Endothelial cell of umbilical vein (primary cell): ENCODE measurements at regions not wholly inside any gene's neighbourhood (a gene's known extent, or its start where the extent isn't known, plus 50 kb on each side); places are given as distances from the start of the nearest gene placed in this dataset.

ENCODE experiments used
- BruUV-seq: library from RNA; stranded (reverse); fragments of 400-500 nt; replicated peaks from 2 replicates; lab custom pipeline; 2021; lab: Mats Ljungman, UMichigan
- CTCF ChIA-PET: fragments of 300-600, 350-600 bp; sonication (Branson Sonifier 250); formaldehyde crosslinking; loops from one replicate; lab custom pipeline; 2021; ENCODE audit warnings: antibody characterized with exemption, inconsistent platforms; lab: Charles Lee
- POLR2A ChIA-PET: fragments of 300-600, 350-600 bp; sonication (Branson Sonifier 250); formaldehyde crosslinking; loops from one replicate; lab custom pipeline; 2021; ENCODE audit warnings: antibody characterized with exemption, inconsistent platforms; lab: Charles Lee
- DNase-seq: peaks from one replicate; pipeline ENCODE4 v3.0.0-alpha.2; 2011; ENCODE audit warnings: low read depth, low spot score
- FAIRE-seq: peaks from 2 replicates; lab custom pipeline; 2011; peaks lifted over from hg19 to GRCh38; lab: Jason Lieb, UNC
- H2AFZ ChIP-seq: 2 replicates; pipeline ENCODE4 v1.6.0; 2012; ENCODE audit warnings: low read depth, low read length, control low read depth, inconsistent platforms
- H3K27ac ChIP-seq: 2 replicates; pipeline ENCODE4 v1.5.1; 2011; ENCODE audit warnings: low read depth, mild to moderate bottlenecking, control low read depth, low read length, moderate library complexity; ENCODE audit not compliant: insufficient read depth
- H3K27me3 ChIP-seq, 2 experiments: 2 replicates each; pipeline versions ENCODE4 v1.6.0 to v1.6.1; 2011; ENCODE audit warnings: low read length in 2 of 2, mixed read lengths in 1 of 2; ENCODE audit not compliant: control insufficient read depth in 2 of 2, insufficient read depth in 2 of 2
- H3K36me3 ChIP-seq, 2 experiments: 2 replicates in 1 of 2; 3 replicates in 1 of 2; pipeline ENCODE4 v1.5.1; 2011; ENCODE audit warnings: low read length in 2 of 2, mild to moderate bottlenecking in 1 of 2, moderate library complexity in 1 of 2; ENCODE audit not compliant: control insufficient read depth in 2 of 2, insufficient read depth in 2 of 2; ENCODE audit errors: extremely low read depth in 1 of 2
- H3K4me1 ChIP-seq: 3 replicates; pipeline ENCODE4 v1.5.1; 2011; ENCODE audit warnings: mild to moderate bottlenecking, low read length; ENCODE audit not compliant: control insufficient read depth, insufficient read depth; ENCODE audit errors: extremely low read depth
- H3K4me2 ChIP-seq: 2 replicates; pipeline ENCODE4 v1.6.1; 2011; ENCODE audit warnings: low read length, control low read depth, mixed read lengths; ENCODE audit not compliant: insufficient read depth
- H3K4me3 ChIP-seq, 3 experiments: fragments of 200-600 bp in 1 of 3; sonication (generic), shearing (Covaris generic) in 1 of 3; replicated peaks in 1 of 3; 2 replicates each; pipeline ENCODE4 v1.5.1; 2011 to 2016; ENCODE audit warnings: control low read depth in 3 of 3, low read length in 3 of 3, mild to moderate bottlenecking in 2 of 3, inconsistent platforms in 1 of 3, low read depth in 1 of 3, moderate library complexity in 1 of 3; ENCODE audit not compliant: insufficient read depth in 1 of 3
- H3K79me2 ChIP-seq: 2 replicates; pipeline ENCODE4 v1.6.0; 2012; ENCODE audit warnings: low read length, inconsistent platforms; ENCODE audit not compliant: control insufficient read depth, insufficient read depth
- H3K9ac ChIP-seq: replicated peaks from 2 replicates; pipeline ENCODE3; 2011; ENCODE audit warnings: low read length, control low read depth; ENCODE audit not compliant: insufficient read depth; ENCODE audit errors: extremely low read depth
- H3K9me1 ChIP-seq: replicated peaks from 3 replicates; pipeline ENCODE4 v1.6.0; 2011; ENCODE audit warnings: mild to moderate bottlenecking, low read length; ENCODE audit not compliant: control insufficient read depth, insufficient read depth; ENCODE audit errors: extremely low read depth
- H3K9me3 ChIP-seq: replicated peaks from 2 replicates; pipeline ENCODE4 v1.5.1; 2012; ENCODE audit warnings: low read length, inconsistent platforms; ENCODE audit not compliant: control insufficient read depth, insufficient read depth
- H4K20me1 ChIP-seq: replicated peaks from 2 replicates; pipeline ENCODE3; 2011; ENCODE audit warnings: mild to moderate bottlenecking, low read length; ENCODE audit not compliant: control insufficient read depth, insufficient read depth; ENCODE audit errors: extremely low read depth
- CTCF ChIP-seq, 2 donors: IDR thresholded peaks; 1 replicate in 1 of 2; 2 replicates in 1 of 2; pipeline ENCODE4 v1.5.1; 2011; ENCODE audit warnings: low read length in 2 of 2, mild to moderate bottlenecking in 2 of 2, moderate library complexity in 2 of 2, control low read depth in 1 of 2, inconsistent platforms in 1 of 2, low read depth in 1 of 2; ENCODE audit not compliant: insufficient read depth in 1 of 2; ENCODE audit errors: extremely low read depth in 1 of 2
- FOS ChIP-seq: IDR thresholded peaks from 2 replicates; pipeline ENCODE4 v1.6.1; 2011; ENCODE audit warnings: mild to moderate bottlenecking, low read length, moderate library complexity, borderline replicate concordance; ENCODE audit not compliant: insufficient read depth
- MAX ChIP-seq: IDR thresholded peaks from 2 replicates; pipeline ENCODE4 v1.6.1; 2011; ENCODE audit not compliant: insufficient read depth, insufficient read length
- dilution Hi-C: fragments of 300-500 bp; cut with MboI; formaldehyde crosslinking; loops from one replicate; pipeline ENCODE4 v1.15.0; 2019; ENCODE audit warnings: low sequenced_read_pairs; ENCODE audit not compliant: extremely low pct_ligation_motif_present
- intact Hi-C: fragments of 100-400 bp; cut with micrococcal nuclease; formaldehyde crosslinking; loops from one replicate; pipeline ENCODE4 v1.10.0; 2022

GRCh38 chr5:100479079-100479688, 56.0 kb upstream of the FAM174A start:
- CTCF ChIA-PET: no interaction called here
- FAIRE-seq: no peak

More at GRCh38 chr5:100479079-100479688, 56.0 kb upstream of the FAM174A start:
- POLR2A ChIA-PET: no interaction called here
- no peak overlapping the region for H3K4me3 ChIP-seq
- H3K9ac ChIP-seq: no peak overlapping the region
- no peak overlapping the region for H3K27ac ChIP-seq
- no peaks in the 10 kb centered on the region for H3K79me2 ChIP-seq
- peak; percentile 24 for DNase-seq
- intact Hi-C loops: loop anchor here (1.0 to 2.0 kb wide), 4 partner anchors 422 to 1200 kb away; no protein-coding TSS in a partner anchor
- no TSS peak for BruUV-seq
- dilution Hi-C loops: no loop called here
- H3K4me2 ChIP-seq: no peak overlapping the region
- H3K4me1 ChIP-seq: no peaks in the 10 kb centered on the region
- H4K20me1 ChIP-seq: no peaks in the 10 kb centered on the region
- no peaks in the 10 kb centered on the region for H3K36me3 ChIP-seq
- TF ChIP-seq CTCF (IDR thresholded peaks at IDR 0.05; ENCODE audit: extremely low read depth in 1 of 2, insufficient read depth in 1 of 2, low read depth in 1 of 2, low read length in 2 of 2): peak; percentile 20 to 25
- no peak for TF ChIP-seq FOS
- TF ChIP-seq MAX: no peak
- H3K9me3 ChIP-seq: no peaks in the 10 kb centered on the region
- H3K27me3 ChIP-seq: no peaks in the 10 kb centered on the region
- H2AFZ ChIP-seq: no peak overlapping the region
- H3K9me1 ChIP-seq: no peaks in the 10 kb centered on the region
